ENCODE measurements at regions not wholly inside any gene's neighbourhood (a gene's known extent, or its start where the extent isn't known, plus 50 kb on each side); places are given as distances from the start of the nearest gene placed in this dataset.

- in situ Hi-C loops (cut with MboI; ENCODE audit: low sequenced_read_pairs): no loop called here
Measured at GRCh38 chr18:46340716-46341115, 236.5 kb downstream of the HAUS1 start.

- in situ Hi-C loops (cut with MboI; ENCODE audit: low sequenced_read_pairs): no loop called here
Measured at GRCh38 chr18:46341986-46342525, 237.9 kb downstream of the HAUS1 start.

- in situ Hi-C loops (cut with MboI; ENCODE audit: low sequenced_read_pairs): no loop called here
Measured at GRCh38 chr18:46343456-46343855, 239.3 kb downstream of the HAUS1 start.

- in situ Hi-C loops (cut with MboI; ENCODE audit: low sequenced_read_pairs): no loop called here
Measured at GRCh38 chr18:46343931-46344372, 239.8 kb downstream of the HAUS1 start.

GRCh38 chr18:46344416-46345180 lies 240.4 kb downstream of the HAUS1 start:
- in situ Hi-C loops (cut with MboI; ENCODE audit: low sequenced_read_pairs): no loop called here

- in situ Hi-C loops (cut with MboI; ENCODE audit: low sequenced_read_pairs): no loop called here
Measured at GRCh38 chr18:46345181-46345465, 240.9 kb downstream of the HAUS1 start.

GRCh38 chr18:46346213-46346612 lies 242.0 kb downstream of the HAUS1 start:
- in situ Hi-C loops (cut with MboI; ENCODE audit: low sequenced_read_pairs): no loop called here

- in situ Hi-C loops (cut with MboI; ENCODE audit: low sequenced_read_pairs): no loop called here
Measured at GRCh38 chr18:46346896-46347630, 242.9 kb downstream of the HAUS1 start.

- in situ Hi-C loops (cut with MboI; ENCODE audit: low sequenced_read_pairs): no loop called here
Measured at GRCh38 chr18:46350598-46351159, 246.5 kb downstream of the HAUS1 start.

GRCh38 chr18:46352520-46353250 lies 248.5 kb downstream of the HAUS1 start:
- in situ Hi-C loops (cut with MboI; ENCODE audit: low sequenced_read_pairs): no loop called here

- in situ Hi-C loops (cut with MboI; ENCODE audit: low sequenced_read_pairs): no loop called here
Measured at GRCh38 chr18:46353460-46353859, 249.3 kb downstream of the HAUS1 start.

- in situ Hi-C loops (cut with MboI; ENCODE audit: low sequenced_read_pairs): no loop called here
Measured at GRCh38 chr18:46356278-46357033, 252.3 kb downstream of the HAUS1 start.

GRCh38 chr18:46360102-46360699 lies 256.0 kb downstream of the HAUS1 start:
- in situ Hi-C loops (cut with MboI; ENCODE audit: low sequenced_read_pairs): no loop called here

- in situ Hi-C loops (cut with MboI; ENCODE audit: low sequenced_read_pairs): no loop called here
Measured at GRCh38 chr18:46360866-46361265, 256.7 kb downstream of the HAUS1 start.

- in situ Hi-C loops (cut with MboI; ENCODE audit: low sequenced_read_pairs): no loop called here
Measured at GRCh38 chr18:46362533-46362932, 258.3 kb downstream of the HAUS1 start.

- in situ Hi-C loops (cut with MboI; ENCODE audit: low sequenced_read_pairs): no loop called here
Measured at GRCh38 chr18:46364048-46364447, 259.9 kb downstream of the HAUS1 start.

- in situ Hi-C loops (cut with MboI; ENCODE audit: low sequenced_read_pairs): no loop called here
Measured at GRCh38 chr18:46366201-46366600, 262.0 kb downstream of the HAUS1 start.

GRCh38 chr18:46366751-46367376 lies 262.7 kb downstream of the HAUS1 start:
- in situ Hi-C loops (cut with MboI; ENCODE audit: low sequenced_read_pairs): no loop called here

- in situ Hi-C loops (cut with MboI; ENCODE audit: low sequenced_read_pairs): no loop called here
Measured at GRCh38 chr18:46369323-46369722, 265.1 kb downstream of the HAUS1 start.

- in situ Hi-C loops (cut with MboI; ENCODE audit: low sequenced_read_pairs): no loop called here
Measured at GRCh38 chr18:46370898-46371297, 266.7 kb downstream of the HAUS1 start.

Measured in HL-60/S4 (cell line).